Mammary epithelial cell (primary cell): ENCODE measurements at regions not wholly inside any gene's neighbourhood (a gene's known extent, or its start where the extent isn't known, plus 50 kb on each side); places are given as distances from the start of the nearest gene placed in this dataset.
"Not testable (repeated sequence)": the region's sequence is repeated elsewhere in the genome, so short reads cannot be mapped to it uniquely, and the experiment has no call there.

Source experiments
- CTCF ChIP-seq, 2 donors: IDR thresholded peaks in 1 of 2; conservative IDR thresholded peaks in 1 of 2; 2 replicates each; pipeline ENCODE4 v1.5.1; 2011 to 2012; ENCODE audit warnings: inconsistent platforms in 2 of 2, low read length in 2 of 2, mild to moderate bottlenecking in 2 of 2, control low read depth in 1 of 2, low read depth in 1 of 2; ENCODE audit not compliant: insufficient read depth in 1 of 2; ENCODE audit errors: extremely low read depth in 1 of 2
- EZH2 ChIP-seq: IDR thresholded peaks from 2 replicates; pipeline ENCODE4 v1.6.1; 2012; ENCODE audit warnings: low read length, inconsistent platforms, borderline replicate concordance

- TF ChIP-seq CTCF (conservative IDR thresholded peaks at IDR 0.05 in 1 of 2, IDR thresholded peaks at IDR 0.05 in 1 of 2; ENCODE audit: extremely low read depth in 1 of 2, insufficient read depth in 1 of 2, low read depth in 1 of 2, low read length in 2 of 2); EZH2: not testable (repeated sequence)
Observed at GRCh38 chr22:12638319-12638718, 2889.7 kb upstream of the OR11H1 start.
